Skin of body (tissue), 1 donor: ENCODE measurements at regions not wholly inside any gene's neighbourhood (a gene's known extent, or its start where the extent isn't known, plus 50 kb on each side); places are given as distances from the start of the nearest gene placed in this dataset.
"Not testable (repeated sequence)": the region's sequence is repeated elsewhere in the genome, so short reads cannot be mapped to it uniquely, and the experiment has no call there.

Experiments
- DNase-seq: peaks from one replicate; lab custom pipeline; 2025; lab: John Stamatoyannopoulos, UW

DNA sequence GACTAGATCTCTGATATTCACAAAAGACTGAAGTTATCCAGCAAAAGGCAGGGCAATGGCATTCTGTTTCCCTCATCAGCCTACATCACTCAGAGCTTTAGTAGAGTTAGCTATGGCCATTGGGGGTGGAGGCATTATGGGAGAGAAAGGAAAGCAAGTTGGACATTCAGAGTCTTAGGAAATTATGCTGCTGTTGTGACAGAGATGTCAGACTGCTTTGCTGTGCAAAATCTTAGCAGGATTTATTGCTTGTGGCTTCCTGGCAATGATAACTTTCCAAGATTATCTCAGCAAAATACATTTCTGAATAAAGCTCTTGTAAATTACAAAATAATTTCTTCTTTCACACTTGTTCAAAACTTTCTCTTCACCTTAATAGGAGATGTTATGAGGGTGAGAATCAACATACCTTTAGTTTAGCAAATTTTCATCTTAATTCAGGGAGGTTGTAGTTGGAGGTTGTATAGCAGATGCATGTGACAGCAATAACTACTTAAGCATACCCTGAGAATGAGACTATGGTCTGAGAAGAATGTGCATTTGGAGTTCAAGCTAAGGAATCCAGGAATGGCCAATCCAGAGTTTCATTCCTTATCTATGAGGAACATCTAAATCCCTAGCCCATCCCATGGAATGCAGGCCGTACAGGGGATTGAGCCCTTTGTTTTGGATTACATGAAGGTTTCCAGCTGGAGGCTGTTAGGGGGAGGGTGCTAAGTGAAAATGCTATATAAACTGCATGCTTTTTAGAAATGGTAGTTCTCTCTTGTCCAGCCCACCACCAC is 179.8 kb downstream of the HAO1 start:
- no peak for DNase-seq

DNA sequence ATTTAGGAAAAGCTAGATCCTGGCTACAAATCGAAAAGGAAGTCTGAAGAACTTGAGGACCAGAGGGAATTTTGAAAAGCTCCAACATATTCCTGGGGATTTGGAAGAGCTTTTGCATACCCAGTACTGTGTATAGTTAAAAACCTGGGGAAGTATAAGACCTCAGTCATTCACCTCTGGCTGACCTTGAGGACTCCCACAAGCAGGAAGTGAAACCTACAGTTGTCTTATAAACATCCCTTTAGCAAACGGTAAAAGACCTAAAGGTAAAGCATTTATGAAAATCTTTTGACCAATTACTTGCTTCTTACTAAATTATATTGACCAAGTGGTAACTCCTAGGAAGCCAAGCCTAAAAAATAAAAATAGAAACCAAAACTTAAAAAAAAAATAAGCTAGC is 175.0 kb downstream of the HAO1 start:
- no peak for DNase-seq

DNA sequence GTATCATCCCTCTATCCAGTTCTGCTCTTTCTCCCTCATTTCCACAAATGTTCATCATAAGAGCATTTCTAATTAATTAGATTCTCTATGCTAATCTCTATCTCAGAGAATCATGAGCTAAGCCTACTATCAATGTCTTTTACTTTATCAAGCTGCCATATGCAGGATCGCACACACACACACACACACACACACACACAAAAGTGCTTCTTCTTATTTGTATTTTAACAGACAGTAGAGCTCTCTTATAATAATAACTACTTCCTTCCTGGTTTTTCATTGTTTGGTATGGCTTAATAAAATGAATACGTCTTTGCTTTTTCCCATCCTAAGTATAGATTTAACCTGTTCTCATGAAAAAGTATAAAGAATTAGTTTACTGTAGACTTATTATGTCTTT is 170.2 kb downstream of the HAO1 start:
- DNase-seq = no peak

DNA sequence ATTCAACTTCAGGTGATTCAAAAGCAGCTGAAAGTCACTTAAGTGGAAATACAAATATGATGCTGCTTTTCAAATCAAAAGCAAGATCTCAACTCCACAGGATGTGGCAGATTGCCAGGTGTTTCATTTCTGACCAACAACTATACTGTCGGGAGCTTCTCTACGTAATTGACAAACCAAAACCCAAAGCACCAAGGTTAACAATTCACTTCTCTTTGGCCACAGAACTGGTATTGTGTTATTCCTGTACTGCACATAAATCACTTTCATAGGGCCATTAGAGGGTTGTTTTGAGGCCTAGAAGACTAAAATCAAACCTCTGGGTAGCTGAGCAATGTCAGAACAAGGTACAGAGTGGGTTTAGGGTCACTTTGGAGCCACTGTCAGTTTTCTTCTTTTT is 169.7 kb downstream of the HAO1 start:
- DNase-seq = no peak

DNA sequence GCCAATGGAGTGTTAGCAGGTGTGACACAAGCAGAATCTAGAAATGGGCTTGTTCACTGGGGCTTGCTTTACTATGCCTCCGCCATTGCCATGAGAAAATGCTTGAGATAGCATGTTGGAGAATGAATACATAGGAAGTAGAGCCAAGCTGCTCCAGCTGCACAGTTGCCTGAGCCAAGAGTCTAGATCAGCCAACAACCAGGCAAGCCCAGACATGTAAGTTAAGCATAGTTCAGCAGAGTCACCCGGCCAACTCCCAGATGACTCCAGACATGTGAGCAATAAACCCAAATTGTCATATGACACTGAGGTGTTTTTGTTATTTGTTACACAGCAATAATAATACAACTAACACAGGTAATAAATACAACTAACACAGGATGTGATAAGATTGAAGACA is 167.9 kb downstream of the HAO1 start:
- DNase-seq = no peak

DNA sequence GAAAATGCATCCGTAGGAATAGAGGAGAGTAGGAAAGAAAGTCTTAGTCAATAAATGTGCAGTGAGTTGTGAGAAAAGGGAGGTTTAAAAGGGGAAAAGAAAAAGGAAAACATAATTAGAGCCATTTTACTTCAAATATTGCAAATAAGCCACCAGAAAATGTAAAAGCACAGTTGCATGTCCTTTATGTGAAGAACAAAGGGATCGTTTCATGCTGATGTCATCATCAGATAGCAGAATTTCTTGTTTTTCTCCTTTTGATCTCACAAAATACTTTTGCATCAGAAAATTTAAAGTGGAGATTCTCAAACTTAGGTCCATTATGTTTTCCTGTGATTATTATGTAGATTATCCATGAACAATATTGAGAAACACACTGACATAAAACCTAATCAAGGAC is 166.7 kb downstream of the HAO1 start:
- no peak for DNase-seq

DNA sequence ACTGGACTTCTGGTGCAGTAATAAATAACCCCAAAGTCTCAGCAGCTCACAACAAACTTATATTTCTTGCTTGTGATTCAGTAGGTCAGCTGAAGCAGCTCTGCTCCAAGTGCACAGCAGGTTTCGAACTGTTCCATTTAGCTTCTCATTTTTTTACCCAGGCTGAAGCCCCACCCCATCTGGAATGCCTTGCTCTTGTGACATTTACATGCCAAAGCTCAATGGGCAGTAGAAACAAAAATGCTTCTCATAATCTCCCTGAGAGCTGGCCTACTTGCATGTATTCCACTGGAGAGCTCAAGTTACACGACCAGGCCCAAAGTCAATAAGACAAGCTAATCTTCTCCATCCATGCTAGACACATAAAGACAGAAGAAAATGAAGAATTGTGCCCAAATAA is 165.2 kb downstream of the HAO1 start:
- no peak for DNase-seq

DNA sequence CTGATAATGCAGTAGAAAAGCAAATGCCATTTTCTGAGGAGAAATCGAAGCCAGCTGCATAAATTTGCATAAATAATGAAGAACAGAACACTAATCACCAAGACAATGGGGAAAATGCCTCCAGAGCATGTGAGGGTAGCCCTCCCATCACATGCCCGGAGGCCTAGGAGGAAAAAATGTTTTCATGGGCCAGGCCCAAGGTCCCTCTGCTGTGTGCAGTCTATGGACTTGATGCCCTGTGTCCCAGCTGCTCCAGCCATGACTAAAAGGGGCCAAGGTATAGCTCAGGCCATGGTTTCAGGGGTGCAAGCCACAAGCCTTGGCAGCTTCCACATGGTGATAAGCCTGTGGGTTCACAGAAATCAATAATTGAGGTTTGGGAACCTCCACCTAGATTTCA is 164.1 kb downstream of the HAO1 start:
- no peak for DNase-seq

DNA sequence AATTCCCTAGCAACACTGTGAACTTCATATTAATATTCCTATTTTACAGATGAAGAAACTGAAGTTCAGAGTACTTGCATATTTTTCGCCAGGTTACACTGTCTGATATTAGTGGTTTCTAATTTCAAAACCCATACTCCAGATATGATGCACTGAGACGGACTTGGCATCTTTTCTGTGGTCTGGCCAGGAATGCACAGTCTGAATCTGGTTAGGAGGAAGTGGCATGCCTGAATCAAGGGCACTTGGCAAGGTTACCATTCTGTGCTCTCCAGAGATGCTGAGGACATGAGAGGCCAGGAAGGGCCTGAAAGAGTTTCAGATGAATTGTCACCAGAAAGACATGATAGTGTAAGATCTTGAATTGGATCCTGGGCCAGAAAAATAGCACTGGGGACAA is 150.1 kb downstream of the HAO1 start:
- no peak for DNase-seq

DNA sequence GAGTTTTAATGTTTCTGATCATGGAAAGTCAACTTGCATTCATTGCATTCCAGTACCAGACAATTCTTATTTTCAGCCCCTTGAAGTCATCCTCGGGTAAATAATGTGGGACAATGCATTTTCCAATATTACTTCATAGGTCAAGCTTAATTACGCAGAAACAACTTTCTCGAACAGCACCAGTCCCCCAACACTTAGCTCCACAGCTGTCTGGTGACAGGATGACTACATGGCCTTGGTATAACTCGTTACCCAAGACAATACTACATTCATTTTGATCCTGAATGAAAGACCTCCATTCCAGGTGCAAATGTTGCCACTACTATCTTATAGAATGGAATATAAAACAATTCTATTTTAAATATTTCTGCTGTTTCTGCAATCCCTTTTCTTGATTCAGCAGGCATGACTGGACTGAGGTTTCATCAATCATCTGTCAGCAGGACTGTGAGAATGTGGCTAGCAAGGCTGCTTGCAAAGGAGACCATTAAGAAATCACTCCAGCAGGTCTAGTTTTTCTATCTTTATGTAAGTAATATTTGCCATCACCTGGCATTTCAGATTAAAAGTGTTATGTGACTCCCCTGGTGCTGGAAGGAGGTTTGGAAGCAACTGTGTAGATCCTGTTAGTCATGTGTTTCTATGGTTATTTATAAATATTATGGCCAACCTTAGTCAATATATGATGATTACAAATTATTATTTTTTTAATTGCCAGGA is 147.9 kb downstream of the HAO1 start:
- DNase-seq = no peak

DNA sequence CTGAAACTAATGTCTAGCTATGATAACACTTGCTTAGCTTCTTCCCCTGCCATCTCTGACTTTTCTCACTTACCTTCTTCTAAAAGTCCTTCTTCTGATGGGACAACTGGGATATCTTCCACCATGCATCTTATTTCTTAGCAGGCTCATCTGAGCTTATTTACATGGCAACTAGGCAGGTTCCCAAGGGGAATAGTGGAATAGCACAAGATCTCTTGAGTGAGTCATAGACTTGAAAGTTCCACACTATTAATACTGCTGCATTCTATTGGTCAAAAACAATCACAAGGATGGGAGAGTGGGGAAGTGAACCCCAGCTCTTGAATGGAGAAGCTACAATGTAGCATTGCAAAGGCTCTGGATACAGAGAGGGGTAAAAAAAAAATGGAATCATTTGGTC is 142.1 kb downstream of the HAO1 start:
- DNase-seq = no peak

DNA sequence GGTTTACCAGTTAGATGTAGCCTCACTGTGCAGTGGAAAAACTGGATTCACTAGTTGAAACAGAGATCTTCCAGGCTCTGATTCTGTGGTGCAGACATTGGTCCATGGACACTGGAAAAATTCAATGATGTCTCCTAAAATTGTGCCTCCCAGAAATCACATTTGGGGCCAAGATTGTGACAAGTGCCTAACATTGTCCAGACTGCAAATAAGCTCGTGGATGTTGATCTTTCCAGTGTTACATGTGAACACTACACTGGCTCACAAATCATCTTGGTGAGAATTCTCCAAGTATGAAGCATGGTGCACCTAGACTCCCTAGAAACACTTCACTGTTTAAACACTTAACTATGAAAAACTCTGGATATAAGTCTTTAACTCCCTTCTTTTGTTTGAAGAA is 140.4 kb downstream of the HAO1 start:
- no peak for DNase-seq

DNA sequence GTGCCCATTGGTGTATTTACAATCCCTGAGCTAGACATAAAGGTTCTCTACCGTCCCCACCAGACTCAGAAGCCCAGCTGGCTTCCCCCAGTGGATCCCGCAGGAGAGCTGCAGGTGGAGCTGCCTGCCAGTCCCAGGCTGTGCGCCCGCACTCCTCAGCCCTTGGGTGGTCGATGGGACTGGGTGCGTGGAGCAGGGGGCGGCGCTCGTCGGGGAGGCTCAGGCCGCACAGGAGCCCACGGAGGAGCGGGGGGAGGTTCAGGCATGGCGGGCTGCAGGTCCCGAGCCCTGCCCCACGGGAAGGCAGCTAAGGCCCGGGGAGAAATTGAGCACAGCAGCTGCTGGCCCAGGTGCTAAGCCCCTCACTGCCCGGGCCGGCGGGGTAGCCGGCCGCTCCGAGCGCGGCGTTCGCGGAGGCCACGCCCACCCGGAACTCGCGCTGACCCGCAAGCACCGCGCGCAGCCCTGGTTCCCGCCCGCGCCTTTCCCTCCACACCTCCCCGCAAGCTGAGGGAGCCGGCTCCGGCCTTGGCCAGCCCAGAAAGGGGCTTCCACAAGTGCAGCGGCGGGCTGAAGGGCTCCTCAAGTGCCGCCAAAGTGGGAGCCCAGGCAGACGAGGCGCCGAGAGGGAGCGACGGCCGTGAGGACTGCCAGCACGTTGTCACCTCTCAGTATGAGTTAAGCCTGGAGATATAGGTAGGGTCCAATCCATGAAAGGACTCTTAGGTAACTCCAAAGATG is 136.7 kb downstream of the HAO1 start:
- DNase-seq = not testable (repeated sequence)

DNA sequence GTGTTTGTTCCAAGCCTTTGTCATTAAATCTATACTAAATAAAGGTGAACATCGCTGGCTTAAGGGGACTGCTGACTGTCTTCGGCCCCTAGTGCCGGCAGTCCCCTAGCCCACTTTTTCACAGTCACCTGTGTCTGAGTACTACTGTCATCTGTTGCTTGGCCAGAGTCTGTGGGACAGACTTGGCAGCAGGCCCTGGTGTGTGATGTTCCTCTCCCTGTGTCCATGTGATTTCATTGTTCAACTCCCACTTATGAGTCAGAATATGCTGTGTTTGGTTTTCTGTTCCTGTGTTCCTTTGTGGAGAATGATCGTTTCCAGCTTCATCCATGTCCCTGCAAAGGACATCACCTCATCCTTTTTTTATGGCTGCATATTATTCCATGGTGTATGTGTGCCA is 133.4 kb downstream of the HAO1 start:
- no peak for DNase-seq

DNA sequence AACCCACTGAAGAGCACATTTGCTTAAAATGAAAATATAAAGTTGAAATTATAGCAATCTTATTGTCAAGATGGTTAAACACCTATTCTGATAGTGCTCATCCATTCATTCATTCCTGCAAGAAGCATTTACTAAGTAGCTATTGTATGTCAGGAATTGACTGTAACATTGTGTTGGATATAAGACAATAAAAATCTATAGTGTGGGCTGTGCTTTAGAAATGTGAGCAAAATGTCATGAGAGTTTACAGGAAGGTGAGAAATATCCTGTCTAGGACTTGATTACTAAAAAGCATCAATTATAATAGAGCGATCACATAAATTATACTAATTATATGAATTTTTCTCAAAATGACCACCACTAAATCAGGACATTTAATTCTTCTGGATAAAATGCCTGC is 123.0 kb downstream of the HAO1 start:
- DNase-seq = no peak

DNA sequence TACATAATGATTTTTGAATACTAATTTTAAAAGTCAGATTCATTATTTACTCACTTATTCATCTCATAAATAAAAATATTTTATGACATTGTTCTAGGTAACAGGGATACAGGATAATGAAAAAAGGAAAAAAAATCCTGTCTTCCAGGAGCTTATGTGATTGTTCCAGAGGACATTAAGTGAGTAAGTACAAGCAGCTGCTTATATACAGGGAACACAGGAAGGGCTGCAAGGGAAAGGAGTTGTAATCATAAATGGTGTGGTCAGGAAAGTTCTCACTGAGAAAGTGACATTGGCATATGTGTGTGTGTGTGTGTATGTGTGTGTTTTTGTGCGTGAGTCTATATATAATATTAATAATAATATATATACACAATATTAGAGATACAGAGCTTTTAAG is 121.8 kb downstream of the HAO1 start:
- no peak for DNase-seq

DNA sequence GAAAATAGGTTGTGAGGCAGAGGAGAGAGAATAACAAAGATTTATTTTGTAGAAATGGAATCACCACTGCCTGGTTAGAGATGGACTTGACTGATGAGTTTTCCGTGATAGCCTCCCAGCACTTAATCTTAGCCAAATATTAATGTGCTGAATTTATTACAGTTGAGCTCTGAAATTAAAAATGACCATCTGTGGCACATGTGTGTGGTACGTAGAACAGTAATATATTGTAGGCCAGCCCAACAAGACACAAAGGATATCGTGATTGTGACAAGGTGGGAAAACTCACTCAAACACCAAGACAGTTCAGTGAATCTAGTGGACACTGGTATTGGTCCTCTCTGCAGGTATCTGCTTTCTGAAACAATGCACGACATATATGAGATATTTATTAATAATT is 119.4 kb downstream of the HAO1 start:
- DNase-seq = peak; percentile 87

DNA sequence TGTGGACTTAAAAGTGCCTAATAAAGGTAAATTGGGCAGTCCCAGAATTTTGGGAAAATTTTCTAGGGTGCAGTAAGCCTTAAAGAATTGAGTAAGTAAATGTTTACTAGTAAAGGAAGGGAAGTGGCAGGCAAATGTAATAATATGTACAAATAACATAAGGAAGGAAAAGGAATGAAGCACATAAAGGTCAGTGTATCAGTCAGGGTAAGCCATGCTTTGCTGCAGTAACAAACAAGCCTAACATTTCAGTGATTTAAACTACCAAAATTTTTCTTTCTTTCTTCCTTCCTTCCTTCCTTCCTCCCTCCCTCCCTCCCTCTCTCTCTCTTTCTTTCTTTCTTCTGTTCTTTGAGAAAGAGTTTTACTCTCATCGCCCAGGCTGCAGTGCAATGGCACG is 117.5 kb downstream of the HAO1 start:
- no peak for DNase-seq

DNA sequence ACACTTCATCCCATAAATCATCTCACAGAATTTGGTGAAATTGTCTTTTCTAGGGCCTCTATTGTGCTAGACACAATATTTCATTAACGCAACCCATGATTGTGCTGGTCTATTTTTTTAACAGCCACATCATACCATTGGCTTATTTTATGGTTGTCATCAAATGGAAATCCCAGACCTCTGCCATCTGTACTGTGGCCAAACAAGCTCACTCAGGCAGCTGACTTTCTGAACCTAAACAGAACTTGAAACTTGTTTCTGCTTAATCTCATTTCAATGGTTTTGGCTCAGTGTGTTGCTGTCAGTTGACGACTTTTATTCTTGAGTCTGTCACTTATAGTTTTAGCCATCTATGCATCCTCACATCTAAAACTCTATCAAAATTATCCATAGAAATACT is 111.8 kb downstream of the HAO1 start:
- no peak for DNase-seq

DNA sequence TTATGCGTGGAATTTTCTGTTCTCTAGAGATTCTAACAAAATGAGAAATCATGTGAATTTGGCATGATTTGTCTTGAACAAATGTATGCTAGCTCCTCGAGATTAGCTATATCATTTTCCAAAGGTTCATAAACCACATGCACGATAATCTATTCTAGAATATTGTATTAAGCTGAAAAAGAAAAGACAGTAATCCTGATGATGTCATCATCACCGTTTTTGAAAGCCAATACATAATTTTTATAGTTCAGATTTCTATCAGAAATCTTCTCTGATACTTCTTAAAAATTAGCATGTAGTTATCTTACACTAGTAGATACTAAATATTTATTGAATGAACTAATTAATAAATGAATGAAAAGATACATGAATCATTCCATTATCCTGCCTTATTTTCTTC is 111.2 kb downstream of the HAO1 start:
- DNase-seq = no peak

DNA sequence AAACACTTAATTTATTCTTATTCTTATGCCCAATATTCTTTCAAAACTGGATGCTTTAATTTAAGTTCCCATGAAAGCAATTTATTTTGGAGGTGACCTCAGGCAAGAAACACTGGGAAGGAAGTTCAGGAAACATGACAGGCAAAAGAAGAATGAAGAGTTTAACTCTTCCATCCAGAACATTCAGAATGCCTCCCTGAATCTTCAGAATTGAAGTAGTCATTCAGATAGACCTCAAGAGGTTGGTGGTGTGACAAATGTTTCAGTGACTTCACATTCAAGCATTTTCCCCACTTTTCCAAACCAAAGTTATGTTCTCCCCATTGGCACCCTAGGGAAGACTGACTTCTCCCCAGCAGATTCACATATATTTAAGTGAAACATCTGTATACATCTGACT is 110.5 kb downstream of the HAO1 start:
- DNase-seq = no peak
